Left ventricle myocardium inferior (tissue), 1 donor: ENCODE measurements at regions not wholly inside any gene's neighbourhood (a gene's known extent, or its start where the extent isn't known, plus 50 kb on each side); places are given as distances from the start of the nearest gene placed in this dataset.

ENCODE experiments used
- DNase-seq: peaks from one replicate; pipeline ENCODE4 v3.0.0-alpha.2; 2020
- H3K27ac ChIP-seq: fragments of 200-600 bp; replicated peaks from 2 replicates; pipeline ENCODE4 v1.8.0; 2021
- H3K27me3 ChIP-seq: fragments of 200-600 bp; 2 replicates; pipeline ENCODE4 v1.8.0; 2021; ENCODE audit warnings: low read depth
- H3K36me3 ChIP-seq: fragments of 200-600 bp; 2 replicates; pipeline ENCODE4 v1.8.0; 2021
- H3K4me1 ChIP-seq: fragments of 200-600 bp; 2 replicates; pipeline ENCODE4 v1.8.0; 2021
- H3K4me3 ChIP-seq: fragments of 200-600 bp; 2 replicates; pipeline ENCODE4 v1.8.0; 2021; ENCODE audit warnings: mild to moderate bottlenecking, moderate library complexity
- H3K9me3 ChIP-seq: fragments of 200-600 bp; replicated peaks from 2 replicates; pipeline ENCODE4 v1.8.0; 2021
- intact Hi-C: fragments of 100-400 bp; cut with micrococcal nuclease; formaldehyde crosslinking; loops from one replicate; pipeline ENCODE4 v1.11.0; 2022
- TF ChIP-seq, protein P1 (sequence below): fragments of 200-600 bp; IDR thresholded peaks from 2 replicates; pipeline ENCODE4 v1.8.0; 2021; ENCODE audit warnings: antibody characterized with exemption, mild to moderate bottlenecking, borderline replicate concordance
- donor health status: DM: no; HTN: yes; CAD: no; lungs with severe emphysema.

DNA sequence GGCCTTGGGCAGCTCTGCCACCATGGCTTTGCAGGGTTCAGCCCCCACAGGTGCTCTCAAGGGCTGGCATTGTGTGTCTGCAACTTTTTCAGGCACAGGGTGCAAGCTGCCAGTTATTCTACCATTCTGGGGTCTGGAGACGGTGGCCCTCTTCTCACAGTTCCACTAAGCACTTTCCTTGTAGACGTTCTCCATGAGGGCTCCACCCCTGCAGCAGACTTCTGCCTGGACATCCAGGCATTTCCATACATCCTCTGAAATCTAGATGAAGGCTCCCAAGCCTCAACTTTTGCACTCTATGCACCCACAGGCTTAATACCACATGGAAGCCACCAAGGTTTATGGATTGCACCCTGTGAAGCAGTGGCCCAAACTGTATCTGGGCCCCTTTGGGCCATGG lies 91.0 kb upstream of the RND3 start:
- TF ChIP-seq, protein P1, sequence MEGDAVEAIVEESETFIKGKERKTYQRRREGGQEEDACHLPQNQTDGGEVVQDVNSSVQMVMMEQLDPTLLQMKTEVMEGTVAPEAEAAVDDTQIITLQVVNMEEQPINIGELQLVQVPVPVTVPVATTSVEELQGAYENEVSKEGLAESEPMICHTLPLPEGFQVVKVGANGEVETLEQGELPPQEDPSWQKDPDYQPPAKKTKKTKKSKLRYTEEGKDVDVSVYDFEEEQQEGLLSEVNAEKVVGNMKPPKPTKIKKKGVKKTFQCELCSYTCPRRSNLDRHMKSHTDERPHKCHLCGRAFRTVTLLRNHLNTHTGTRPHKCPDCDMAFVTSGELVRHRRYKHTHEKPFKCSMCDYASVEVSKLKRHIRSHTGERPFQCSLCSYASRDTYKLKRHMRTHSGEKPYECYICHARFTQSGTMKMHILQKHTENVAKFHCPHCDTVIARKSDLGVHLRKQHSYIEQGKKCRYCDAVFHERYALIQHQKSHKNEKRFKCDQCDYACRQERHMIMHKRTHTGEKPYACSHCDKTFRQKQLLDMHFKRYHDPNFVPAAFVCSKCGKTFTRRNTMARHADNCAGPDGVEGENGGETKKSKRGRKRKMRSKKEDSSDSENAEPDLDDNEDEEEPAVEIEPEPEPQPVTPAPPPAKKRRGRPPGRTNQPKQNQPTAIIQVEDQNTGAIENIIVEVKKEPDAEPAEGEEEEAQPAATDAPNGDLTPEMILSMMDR = no peak
- Histone ChIP-seq H3K4me1 (no peaks in the 10 kb centered on the region), H3K36me3 (no peaks in the 10 kb centered on the region), H3K27ac (no peak overlapping the region), H3K4me3 (no peak overlapping the region), H3K27me3 (no peaks in the 10 kb centered on the region), H3K9me3 (peaks cover 19% of the 10 kb centered on the region)
- no peak for DNase-seq
- intact Hi-C loops = no loop called here

DNA sequence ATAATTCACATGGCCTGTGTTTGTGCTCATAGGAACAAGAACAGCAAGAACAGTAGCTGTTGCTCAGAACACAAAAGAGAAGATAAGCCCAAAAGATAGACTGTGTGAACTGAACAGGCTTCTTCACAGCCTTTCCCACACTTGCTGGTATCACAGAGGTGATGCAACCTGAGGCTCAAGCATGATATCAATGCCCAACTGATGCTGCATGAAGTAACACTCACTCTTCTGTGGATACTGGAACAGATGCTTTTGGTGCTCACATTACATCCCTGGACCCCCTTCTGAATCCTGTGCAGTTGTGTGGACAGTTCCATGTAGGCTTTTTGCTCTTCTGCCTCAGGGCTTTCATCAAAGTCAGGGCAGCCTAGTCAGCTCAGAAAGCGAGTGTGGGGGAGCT lies 88.4 kb upstream of the RND3 start:
- H3K27ac ChIP-seq = no peak overlapping the region
- peaks cover 19% of the 10 kb centered on the region for H3K9me3 ChIP-seq
- H3K4me3 ChIP-seq = no peak overlapping the region
- intact Hi-C loops = no loop called here
- TF ChIP-seq, protein P1 = no peak
- no peaks in the 10 kb centered on the region for H3K36me3 ChIP-seq
- DNase-seq = no peak
- H3K4me1 ChIP-seq = no peaks in the 10 kb centered on the region
- no peaks in the 10 kb centered on the region for H3K27me3 ChIP-seq

DNA sequence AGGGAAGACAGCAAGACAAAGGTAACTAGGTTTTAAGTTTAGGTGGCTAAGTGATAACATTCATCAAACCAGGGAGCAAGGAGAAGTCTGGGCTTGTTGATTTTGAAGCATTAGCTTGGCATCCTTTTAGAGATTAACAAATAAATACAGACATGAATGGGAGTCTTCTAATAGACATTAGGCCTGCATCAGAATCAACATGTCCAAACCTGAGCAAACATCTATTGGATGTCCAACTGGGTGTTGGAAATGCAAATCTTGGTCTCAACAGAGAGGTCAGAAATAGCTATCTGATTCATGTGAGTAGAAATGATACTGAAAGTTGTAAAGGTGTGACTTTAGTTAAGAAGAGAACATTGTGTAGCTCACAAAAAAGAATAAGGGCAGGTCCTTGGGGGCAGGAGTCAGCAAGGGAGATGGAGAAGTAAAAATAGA lies 85.5 kb upstream of the RND3 start:
- H3K36me3 ChIP-seq = no peaks in the 10 kb centered on the region
- intact Hi-C loops = no loop called here
- H3K4me1 ChIP-seq = no peaks in the 10 kb centered on the region
- H3K27me3 ChIP-seq = no peaks in the 10 kb centered on the region
- TF ChIP-seq, protein P1 = no peak
- peaks cover 2% of the 10 kb centered on the region for H3K9me3 ChIP-seq
- DNase-seq = no peak
- no peak overlapping the region for H3K27ac ChIP-seq
- H3K4me3 ChIP-seq = no peak overlapping the region

DNA sequence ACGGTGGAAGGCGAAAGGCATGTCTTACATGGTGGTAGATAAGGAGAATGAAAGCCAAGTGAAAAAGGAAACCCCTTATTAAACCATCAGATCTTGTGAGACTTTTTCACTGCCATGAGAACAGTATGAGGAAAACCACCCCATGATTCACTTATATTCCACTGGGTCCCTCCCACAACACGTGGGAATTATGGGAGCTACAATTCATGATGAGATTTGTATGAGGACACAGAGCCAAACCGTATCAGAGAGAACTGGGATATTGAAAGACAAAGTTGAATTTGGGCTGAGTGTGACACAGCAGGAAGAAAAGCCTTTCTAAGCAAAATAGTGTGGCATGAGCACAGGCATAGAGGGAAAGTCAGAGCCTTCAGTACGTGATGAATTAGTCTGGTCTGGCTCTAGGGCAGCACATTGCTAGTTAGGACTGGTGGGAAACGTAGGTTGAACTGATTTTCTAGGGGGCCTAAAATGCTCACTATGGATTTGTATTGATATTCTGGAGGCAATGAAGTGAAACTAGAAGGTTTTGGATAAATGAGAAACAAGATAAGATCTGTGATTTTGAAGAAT lies 84.8 kb upstream of the RND3 start:
- no peaks in the 10 kb centered on the region for H3K27me3 ChIP-seq
- H3K27ac ChIP-seq = no peak overlapping the region
- H3K4me1 ChIP-seq = no peaks in the 10 kb centered on the region
- TF ChIP-seq, protein P1 = no peak
- H3K36me3 ChIP-seq = no peaks in the 10 kb centered on the region
- H3K4me3 ChIP-seq = no peak overlapping the region
- H3K9me3 ChIP-seq = no peaks in the 10 kb centered on the region
- DNase-seq = no peak
- intact Hi-C loops = no loop called here

DNA sequence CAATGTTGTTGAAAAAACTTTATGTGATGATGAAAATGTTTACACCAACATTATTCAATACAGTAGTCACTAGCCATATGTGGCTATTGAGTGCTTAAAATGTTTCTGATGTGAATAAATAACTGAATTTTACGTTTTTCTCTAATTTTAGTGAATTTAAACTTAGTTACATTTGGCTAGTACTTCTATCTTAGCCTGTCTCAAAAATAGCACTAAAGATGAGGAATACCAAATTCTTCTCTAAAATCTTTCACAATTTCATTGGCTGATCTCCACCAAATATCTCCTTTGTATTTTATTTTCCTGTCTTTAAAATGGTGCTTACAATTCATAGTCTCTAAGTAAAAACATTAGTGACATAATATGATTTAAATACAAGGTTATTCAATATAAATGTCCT lies 83.7 kb upstream of the RND3 start:
- TF ChIP-seq, protein P1 = no peak
- no peaks in the 10 kb centered on the region for H3K36me3 ChIP-seq
- no peaks in the 10 kb centered on the region for H3K4me1 ChIP-seq
- no peaks in the 10 kb centered on the region for H3K9me3 ChIP-seq
- H3K4me3 ChIP-seq = no peak overlapping the region
- no peak overlapping the region for H3K27ac ChIP-seq
- H3K27me3 ChIP-seq = no peaks in the 10 kb centered on the region
- intact Hi-C loops = no loop called here
- DNase-seq = no peak

DNA sequence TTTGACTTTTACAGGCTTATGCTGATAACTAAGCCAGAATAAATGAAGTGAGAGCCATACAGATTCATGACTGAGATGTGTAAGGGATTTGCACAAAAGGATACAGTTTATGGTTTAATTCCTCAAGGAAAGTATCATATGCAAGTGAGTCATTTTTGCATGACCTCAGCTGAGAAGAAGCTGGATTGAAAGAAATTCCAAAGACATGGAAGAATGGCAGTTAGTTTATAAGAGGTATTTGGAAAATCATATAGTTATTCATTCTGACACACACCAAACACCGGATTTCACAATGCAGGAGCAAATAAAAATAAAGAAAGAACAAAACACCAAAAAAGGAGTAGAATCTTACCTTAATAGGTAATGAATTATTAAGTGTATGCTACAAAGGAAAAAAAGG lies 83.2 kb upstream of the RND3 start:
- no peak for DNase-seq
- Histone ChIP-seq H3K36me3 (no peaks in the 10 kb centered on the region), H3K27ac (no peak overlapping the region), H3K9me3 (no peaks in the 10 kb centered on the region), H3K4me3 (no peak overlapping the region), H3K27me3 (no peaks in the 10 kb centered on the region), H3K4me1 (no peaks in the 10 kb centered on the region)
- intact Hi-C loops = no loop called here
- TF ChIP-seq, protein P1 = no peak
